CD4-positive, alpha-beta T cell treated with Interleukin-21 for 1 hour (primary cell): ENCODE measurements at regions not wholly inside any gene's neighbourhood (a gene's known extent, or its start where the extent isn't known, plus 50 kb on each side); places are given as distances from the start of the nearest gene placed in this dataset.
"Not testable (repeated sequence)": the region's sequence is repeated elsewhere in the genome, so short reads cannot be mapped to it uniquely, and the experiment has no call there.

Experiments
- DNase-seq: peaks from one replicate; pipeline ENCODE4 v3.0.0-alpha.2; 2020

DNA sequence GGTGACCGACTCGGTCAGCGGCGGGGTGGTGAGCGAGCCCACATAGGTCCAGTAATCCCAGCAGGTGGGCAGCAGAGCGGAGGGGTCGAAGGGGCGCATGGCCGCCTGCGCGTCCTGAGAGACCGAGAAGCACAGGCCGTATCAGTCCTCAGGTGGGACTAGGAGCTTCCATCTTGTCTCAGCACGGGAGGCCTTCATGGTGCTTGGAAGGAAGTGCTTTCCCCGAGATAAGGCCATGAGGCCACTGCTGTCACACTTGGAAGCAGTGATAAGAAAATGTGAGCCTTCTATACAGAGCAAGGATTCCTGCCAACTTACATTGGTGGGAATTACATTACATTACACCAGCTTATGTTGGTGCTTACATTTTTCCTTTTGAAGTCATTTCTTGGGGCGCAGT is 62.6 kb upstream of the METTL9 start:
- DNase-seq, result not testable (repeated sequence)

DNA sequence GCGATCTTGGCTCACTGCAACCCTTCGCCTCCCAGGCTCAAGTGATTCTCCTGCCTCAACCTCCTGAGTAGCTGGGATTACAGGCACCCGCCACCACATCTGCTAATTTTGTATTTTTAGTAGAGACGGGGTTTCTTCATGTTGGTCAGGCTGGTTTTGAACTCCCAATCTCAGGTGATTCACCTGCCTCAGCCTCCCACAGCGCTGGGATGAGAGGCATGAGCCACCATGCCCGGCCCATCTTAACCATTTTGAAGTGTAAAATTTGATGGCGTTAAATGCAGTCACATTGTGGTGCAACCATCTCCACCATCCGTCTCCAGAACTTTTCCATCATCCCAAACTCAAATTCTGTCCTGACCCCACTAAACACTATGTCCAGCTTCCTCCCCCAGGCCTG is 61.8 kb upstream of the METTL9 start:
- not testable (repeated sequence) for DNase-seq

DNA sequence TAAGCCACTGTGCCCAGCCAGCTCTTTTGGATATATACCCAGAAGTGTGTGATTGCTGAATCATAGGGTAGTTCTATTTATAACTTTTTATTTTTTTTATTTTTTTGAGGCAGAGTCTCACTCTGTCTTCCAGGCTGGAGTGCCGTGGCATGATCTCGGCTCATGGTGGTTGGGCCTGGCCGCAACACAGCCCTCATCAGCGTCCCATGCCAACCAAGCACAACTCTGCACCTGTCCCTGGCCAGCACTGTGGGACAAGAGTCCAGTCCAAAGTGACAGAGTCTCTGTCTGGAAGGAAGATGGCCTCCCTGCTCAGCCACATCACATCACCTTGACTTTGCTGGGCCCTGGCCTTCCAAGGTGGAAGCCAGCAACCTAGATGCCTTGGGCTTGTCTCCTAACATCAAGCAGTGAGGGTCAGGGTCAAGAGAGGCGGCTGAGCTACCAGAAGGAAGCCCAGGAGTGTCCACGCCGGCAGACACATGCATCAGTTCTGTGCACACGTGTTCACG is 60.2 kb upstream of the METTL9 start:
- DNase-seq, result not testable (repeated sequence)

DNA sequence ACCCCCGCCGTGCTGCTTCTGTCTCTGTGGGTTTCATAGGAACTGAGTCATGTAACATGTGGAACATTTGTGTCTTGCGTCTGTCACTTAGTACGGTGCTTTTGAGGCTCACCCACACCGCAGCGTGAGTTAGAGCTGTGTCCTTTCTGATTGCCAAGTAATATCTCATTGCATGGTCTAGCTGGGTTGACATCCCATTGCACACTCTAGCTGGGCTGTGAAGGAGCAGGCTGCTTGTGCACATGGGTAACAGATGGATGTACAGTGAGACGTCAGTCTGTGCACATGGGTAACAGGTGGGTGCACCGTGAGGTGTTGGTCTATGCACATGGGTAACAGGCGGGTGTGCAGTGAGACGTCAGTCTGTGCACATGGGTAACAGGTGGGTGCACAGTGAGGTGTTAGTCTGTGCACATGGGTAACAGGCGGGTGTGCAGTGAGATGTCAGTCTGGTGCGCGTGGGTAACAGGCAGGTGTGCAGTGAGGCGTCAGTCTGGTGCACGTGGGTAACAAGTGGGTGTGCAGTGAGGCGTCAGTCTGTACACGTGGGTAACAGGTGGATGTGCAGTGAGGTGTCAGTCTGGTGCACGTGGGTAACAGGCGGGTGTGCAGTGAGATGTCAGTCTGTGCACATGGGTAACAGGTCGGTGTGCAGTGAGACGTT is 58.5 kb upstream of the METTL9 start:
- peak; percentile 54 for DNase-seq

- DNase-seq, result peak; percentile 35
These were observed 57.7 kb upstream of the METTL9 start for GRCh38 chr16:21541611-21542051.

- not testable (repeated sequence) for DNase-seq
These were observed 57.3 kb upstream of the METTL9 start for GRCh38 chr16:21542075-21542474.

GRCh38 chr16:21542491-21543124 is 56.8 kb upstream of the METTL9 start:
- not testable (repeated sequence) for DNase-seq

- not testable (repeated sequence) for DNase-seq
These were observed 56.1 kb upstream of the METTL9 start for GRCh38 chr16:21543151-21543836.

DNA sequence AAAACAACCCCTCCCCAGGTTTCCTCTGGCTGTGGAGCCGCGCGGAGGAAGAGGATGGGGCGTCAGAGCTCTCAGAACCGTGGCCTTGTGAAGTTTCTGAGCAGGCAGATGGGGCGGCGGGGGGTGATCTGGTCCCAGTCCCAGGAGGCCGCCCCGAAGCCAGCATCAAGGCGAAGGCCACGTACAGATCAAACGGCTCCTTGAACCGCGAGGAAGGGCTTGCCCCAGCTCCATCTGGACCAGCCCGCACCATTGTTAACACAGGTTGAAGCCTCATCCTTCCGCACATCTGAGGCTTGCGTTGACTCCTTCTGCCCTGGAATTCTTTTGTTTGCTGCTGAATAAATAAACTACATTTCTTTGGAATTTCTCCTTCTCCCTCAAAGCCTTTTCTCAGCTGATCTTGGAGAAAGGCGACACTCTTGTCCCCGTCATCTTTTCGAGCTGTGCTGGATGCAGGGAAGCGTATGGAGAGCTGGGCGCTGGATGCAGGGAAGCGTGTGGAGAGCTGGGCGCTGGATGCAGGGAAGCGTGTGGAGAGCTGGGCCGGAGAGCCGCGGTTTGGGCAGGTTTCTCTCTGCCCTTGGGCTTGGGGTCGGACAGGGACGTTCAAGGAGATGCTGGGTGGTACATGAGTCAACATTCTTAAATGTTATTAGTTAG is 53.6 kb upstream of the METTL9 start:
- DNase-seq, result not testable (repeated sequence)

GRCh38 chr16:21549396-21549795 is 50.0 kb upstream of the METTL9 start:
- DNase-seq, result not testable (repeated sequence)
